Right lobe of liver (tissue), 4 donors: ENCODE measurements at regions not wholly inside any gene's neighbourhood (a gene's known extent, or its start where the extent isn't known, plus 50 kb on each side); places are given as distances from the start of the nearest gene placed in this dataset.

ENCODE experiments used
- CTCF ChIP-seq, 4 donors: fragments of 200-600 bp in 3 of 4; fragments of 450-650 bp in 1 of 4; IDR thresholded peaks; one replicate each; pipeline versions ENCODE4 v1.5.1 to v1.8.0; 2016 to 2022; ENCODE audit warnings: antibody characterized with exemption in 4 of 4, mild to moderate bottlenecking in 2 of 4
- POLR2A ChIP-seq: fragments of 450-650 bp; IDR thresholded peaks from one replicate; pipeline ENCODE4 v1.6.1; 2017; ENCODE audit warnings: antibody characterized with exemption, mild to moderate bottlenecking
- donor health status: DM: no; HTN: no; CAD: no.
- donor health status: DM: no; HTN: no; CAD: no.
- donor health status: DM: no; HTN: yes; CAD: no.

GRCh38 chr14:73775339-73776193 lies 61.4 kb upstream of the PNMA1 start:
- TF ChIP-seq CTCF (IDR thresholded peaks at IDR 0.05) (no peak), POLR2A (no peak)
